ENCODE measurements at regions not wholly inside any gene's neighbourhood (a gene's known extent, or its start where the extent isn't known, plus 50 kb on each side); places are given as distances from the start of the nearest gene placed in this dataset.

GRCh38 chr4:155530857-155531256, 135.8 kb upstream of the GUCY1A1 start:
- H3K9ac ChIP-seq (ENCODE audit: low read length), result no peak overlapping the region
- H3K27ac ChIP-seq (ENCODE audit: low read length), result peak overlapping the region; percentile 68
- peak overlapping the region; percentile 67 for H2AFZ ChIP-seq (ENCODE audit: low read length)
- H3K79me2 ChIP-seq (ENCODE audit: low read length), result no peaks in the 10 kb centered on the region
- DNase-seq, result no peak
- H3K36me3 ChIP-seq (ENCODE audit: insufficient read depth, low read length), result no peaks in the 10 kb centered on the region
- H3K9me2 ChIP-seq (replicated peaks; ENCODE audit: insufficient read depth, low read length), result no peaks in the 10 kb centered on the region
- H3K4me3 ChIP-seq (ENCODE audit: low read length), result no peak overlapping the region; the same call in 1 of the 2 replicates
- no peak overlapping the region for H3K4me2 ChIP-seq (ENCODE audit: low read depth, low read length, poor library complexity, severe bottlenecking)
- no peaks in the 10 kb centered on the region for H3K27me3 ChIP-seq (ENCODE audit: low read length)
- no peaks in the 10 kb centered on the region for H4K20me1 ChIP-seq (ENCODE audit: insufficient read depth, low read depth, low read length)
- H3K4me1 ChIP-seq (ENCODE audit: low read length), result peaks cover 77% of the 10 kb centered on the region
- H3K9me3 ChIP-seq (ENCODE audit: low read length), result no peaks in the 10 kb centered on the region

DNA sequence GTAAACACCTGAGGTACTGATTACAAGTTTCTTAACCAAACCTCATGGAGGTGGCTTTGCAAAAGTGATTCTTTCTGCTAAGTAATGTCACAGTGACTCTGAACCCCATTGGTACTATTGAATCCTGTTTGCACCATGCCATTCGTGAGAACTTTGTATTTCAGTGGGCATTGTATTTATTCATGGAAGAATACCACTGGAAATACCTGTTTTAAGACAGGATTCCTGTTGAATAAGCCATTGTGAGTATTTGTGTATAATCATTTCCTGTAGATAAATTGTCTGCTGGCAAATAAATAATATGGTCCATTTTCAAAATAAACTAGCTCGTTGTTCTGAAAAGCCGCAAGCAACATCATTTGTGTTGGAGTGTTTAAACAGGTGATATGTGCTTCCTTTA, 136.4 kb upstream of the GUCY1A1 start:
- no peaks in the 10 kb centered on the region for H3K36me3 ChIP-seq (ENCODE audit: insufficient read depth, low read length)
- H3K4me3 ChIP-seq (ENCODE audit: low read length), result no peak overlapping the region
- no peaks in the 10 kb centered on the region for H3K79me2 ChIP-seq (ENCODE audit: low read length)
- no peaks in the 10 kb centered on the region for H3K9me2 ChIP-seq (replicated peaks; ENCODE audit: insufficient read depth, low read length)
- no peak for DNase-seq
- H2AFZ ChIP-seq (ENCODE audit: low read length), result peak overlapping the region; percentile 59
- H3K9ac ChIP-seq (ENCODE audit: low read length), result no peak overlapping the region
- H3K4me1 ChIP-seq (ENCODE audit: low read length), result peaks cover 77% of the 10 kb centered on the region
- H3K27me3 ChIP-seq (ENCODE audit: low read length), result no peaks in the 10 kb centered on the region
- H3K27ac ChIP-seq (ENCODE audit: low read length), result peak overlapping the region; percentile 68
- no peaks in the 10 kb centered on the region for H4K20me1 ChIP-seq (ENCODE audit: insufficient read depth, low read depth, low read length)
- no peak overlapping the region for H3K4me2 ChIP-seq (ENCODE audit: low read depth, low read length, poor library complexity, severe bottlenecking)
- no peaks in the 10 kb centered on the region for H3K9me3 ChIP-seq (ENCODE audit: low read length)

GRCh38 chr4:155529716-155530115, 136.9 kb upstream of the GUCY1A1 start:
- Histone ChIP-seq H3K4me2 (ENCODE audit: low read depth, low read length, poor library complexity, severe bottlenecking) (no peak overlapping the region), H3K36me3 (ENCODE audit: insufficient read depth, low read length) (no peaks in the 10 kb centered on the region), H3K27ac (ENCODE audit: low read length) (peak overlapping the region; percentile 68), H3K79me2 (ENCODE audit: low read length) (no peaks in the 10 kb centered on the region), H2AFZ (ENCODE audit: low read length) (peak overlapping the region; percentile 59), H3K27me3 (ENCODE audit: low read length) (no peaks in the 10 kb centered on the region), H4K20me1 (ENCODE audit: insufficient read depth, low read depth, low read length) (no peaks in the 10 kb centered on the region), H3K4me3 (ENCODE audit: low read length) (no peak overlapping the region), H3K4me1 (ENCODE audit: low read length) (peaks cover 78% of the 10 kb centered on the region), H3K9ac (ENCODE audit: low read length) (no peak overlapping the region), H3K9me3 (ENCODE audit: low read length) (no peaks in the 10 kb centered on the region), H3K9me2 (replicated peaks; ENCODE audit: insufficient read depth, low read length) (no peaks in the 10 kb centered on the region)
- DNase-seq, result no peak

DNA sequence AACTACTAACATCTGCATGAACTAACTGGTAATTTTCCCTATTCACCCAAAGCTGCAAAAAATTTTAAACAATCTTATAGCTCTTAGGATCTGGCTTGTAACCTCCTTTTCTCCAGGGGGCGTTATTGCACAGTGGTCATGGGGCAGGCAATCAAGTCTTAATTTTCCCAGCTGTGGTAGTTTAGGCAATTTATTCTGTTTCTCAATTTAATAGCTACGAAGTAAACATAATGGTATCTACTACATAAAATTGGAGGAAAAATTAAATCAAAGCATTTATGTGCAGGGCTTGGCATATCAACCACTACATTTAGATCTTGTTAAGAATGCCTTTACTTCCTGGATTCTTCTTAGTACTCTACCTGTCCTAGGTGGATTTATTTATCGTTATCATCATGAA, 137.4 kb upstream of the GUCY1A1 start:
- peak; percentile 88 for DNase-seq
- Histone ChIP-seq H3K27ac (ENCODE audit: low read length) (peak overlapping the region; percentile 68), H3K9me2 (replicated peaks; ENCODE audit: insufficient read depth, low read length) (no peaks in the 10 kb centered on the region), H3K4me3 (ENCODE audit: low read length) (no peak overlapping the region), H3K9ac (ENCODE audit: low read length) (no peak overlapping the region), H3K9me3 (ENCODE audit: low read length) (no peaks in the 10 kb centered on the region), H3K4me2 (ENCODE audit: low read depth, low read length, poor library complexity, severe bottlenecking) (no peak overlapping the region), H2AFZ (ENCODE audit: low read length) (peak overlapping the region; percentile 68), H3K79me2 (ENCODE audit: low read length) (no peaks in the 10 kb centered on the region), H3K4me1 (ENCODE audit: low read length) (peaks cover 74% of the 10 kb centered on the region), H3K36me3 (ENCODE audit: insufficient read depth, low read length) (no peaks in the 10 kb centered on the region), H4K20me1 (ENCODE audit: insufficient read depth, low read depth, low read length) (no peaks in the 10 kb centered on the region), H3K27me3 (ENCODE audit: low read length) (no peaks in the 10 kb centered on the region)

DNA sequence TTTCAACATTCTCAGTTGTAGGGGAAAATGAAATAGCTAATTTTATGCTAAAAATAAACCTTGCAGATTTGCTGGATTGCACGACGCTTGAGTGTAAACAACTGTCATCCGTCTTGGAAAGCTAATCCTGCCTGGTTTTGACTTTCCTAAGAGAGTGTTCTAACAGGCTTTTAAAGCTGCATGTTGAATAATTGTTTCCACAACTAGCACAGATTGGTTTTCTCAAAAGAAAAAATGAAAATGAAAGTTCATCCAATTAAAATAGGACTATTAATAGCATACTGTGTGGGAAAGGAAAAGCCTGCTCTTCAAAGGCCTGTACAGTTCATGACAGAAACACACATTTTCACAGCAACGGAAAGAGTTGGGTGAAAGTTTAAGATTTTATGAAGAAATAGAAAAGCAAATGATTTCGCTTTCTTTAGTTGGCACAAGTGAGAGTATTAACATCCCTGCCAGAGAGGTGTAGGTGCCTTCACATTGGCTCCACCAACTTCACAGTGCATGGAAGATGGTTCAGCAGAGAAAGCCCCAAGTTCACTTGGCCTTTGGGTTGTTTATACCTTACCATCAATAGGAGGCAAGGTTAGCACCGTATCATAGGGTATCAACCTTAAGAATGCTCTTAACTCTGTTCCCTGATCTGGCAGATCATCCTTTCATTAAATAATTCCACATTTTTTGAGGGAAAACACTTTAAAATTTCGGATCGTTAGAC, 140.0 kb upstream of the GUCY1A1 start:
- Histone ChIP-seq H3K4me1 (ENCODE audit: low read length) (peaks cover 54% of the 10 kb centered on the region), H4K20me1 (ENCODE audit: insufficient read depth, low read depth, low read length) (no peaks in the 10 kb centered on the region), H3K9me2 (replicated peaks; ENCODE audit: insufficient read depth, low read length) (no peaks in the 10 kb centered on the region), H2AFZ (ENCODE audit: low read length) (peak overlapping the region; percentile 23; the same call in 1 of the 2 replicates), H3K9me3 (ENCODE audit: low read length) (peaks cover 7% of the 10 kb centered on the region), H3K9ac (ENCODE audit: low read length) (no peak overlapping the region), H3K36me3 (ENCODE audit: insufficient read depth, low read length) (peaks cover 9% of the 10 kb centered on the region), H3K27ac (ENCODE audit: low read length) (no peak overlapping the region), H3K4me2 (ENCODE audit: low read depth, low read length, poor library complexity, severe bottlenecking) (no peak overlapping the region), H3K79me2 (ENCODE audit: low read length) (no peaks in the 10 kb centered on the region), H3K4me3 (ENCODE audit: low read length) (no peak overlapping the region), H3K27me3 (ENCODE audit: low read length) (no peaks in the 10 kb centered on the region)
- DNase-seq, result no peak

GRCh38 chr4:155524926-155525455, 141.7 kb upstream of the GUCY1A1 start:
- Histone ChIP-seq H2AFZ (ENCODE audit: low read length) (peak overlapping the region; percentile 16), H3K9ac (ENCODE audit: low read length) (no peak overlapping the region), H3K27ac (ENCODE audit: low read length) (no peak overlapping the region), H3K4me3 (ENCODE audit: low read length) (no peak overlapping the region), H3K9me3 (ENCODE audit: low read length) (peaks cover 21% of the 10 kb centered on the region), H3K9me2 (replicated peaks; ENCODE audit: insufficient read depth, low read length) (no peaks in the 10 kb centered on the region), H3K4me2 (ENCODE audit: low read depth, low read length, poor library complexity, severe bottlenecking) (no peak overlapping the region), H4K20me1 (ENCODE audit: insufficient read depth, low read depth, low read length) (no peaks in the 10 kb centered on the region), H3K4me1 (ENCODE audit: low read length) (peaks cover 38% of the 10 kb centered on the region), H3K79me2 (ENCODE audit: low read length) (no peaks in the 10 kb centered on the region), H3K27me3 (ENCODE audit: low read length) (no peaks in the 10 kb centered on the region), H3K36me3 (ENCODE audit: insufficient read depth, low read length) (peaks cover 21% of the 10 kb centered on the region)
- DNase-seq, result no peak

GRCh38 chr4:155523358-155523757, 143.3 kb upstream of the GUCY1A1 start:
- DNase-seq, result no peak
- Histone ChIP-seq H3K27me3 (ENCODE audit: low read length) (no peaks in the 10 kb centered on the region), H4K20me1 (ENCODE audit: insufficient read depth, low read depth, low read length) (no peaks in the 10 kb centered on the region), H3K4me1 (ENCODE audit: low read length) (peaks cover 21% of the 10 kb centered on the region), H3K79me2 (ENCODE audit: low read length) (no peaks in the 10 kb centered on the region), H3K4me3 (ENCODE audit: low read length) (no peak overlapping the region), H3K4me2 (ENCODE audit: low read depth, low read length, poor library complexity, severe bottlenecking) (no peak overlapping the region), H2AFZ (ENCODE audit: low read length) (0 out of 2 replicates have a peak overlapping the region, but pooled peaks have one; percentile 4), H3K27ac (ENCODE audit: low read length) (no peak overlapping the region), H3K9ac (ENCODE audit: low read length) (no peak overlapping the region), H3K36me3 (ENCODE audit: insufficient read depth, low read length) (peaks cover 21% of the 10 kb centered on the region), H3K9me3 (ENCODE audit: low read length) (peaks cover 21% of the 10 kb centered on the region), H3K9me2 (replicated peaks; ENCODE audit: insufficient read depth, low read length) (no peaks in the 10 kb centered on the region)

GRCh38 chr4:155522201-155522600, 144.4 kb upstream of the GUCY1A1 start:
- Histone ChIP-seq H4K20me1 (ENCODE audit: insufficient read depth, low read depth, low read length) (no peaks in the 10 kb centered on the region), H3K36me3 (ENCODE audit: insufficient read depth, low read length) (peaks cover 21% of the 10 kb centered on the region), H3K27ac (ENCODE audit: low read length) (no peak overlapping the region), H3K4me2 (ENCODE audit: low read depth, low read length, poor library complexity, severe bottlenecking) (no peak overlapping the region), H3K4me1 (ENCODE audit: low read length) (peaks cover 21% of the 10 kb centered on the region), H2AFZ (ENCODE audit: low read length) (peak overlapping the region; percentile 52), H3K9me2 (replicated peaks; ENCODE audit: insufficient read depth, low read length) (no peaks in the 10 kb centered on the region), H3K4me3 (ENCODE audit: low read length) (no peak overlapping the region), H3K9ac (ENCODE audit: low read length) (no peak overlapping the region), H3K9me3 (ENCODE audit: low read length) (peaks cover 21% of the 10 kb centered on the region), H3K79me2 (ENCODE audit: low read length) (no peaks in the 10 kb centered on the region), H3K27me3 (ENCODE audit: low read length) (no peaks in the 10 kb centered on the region)
- no peak for DNase-seq
